Neuronal stem cell (in vitro differentiated cells): ENCODE measurements at regions not wholly inside any gene's neighbourhood (a gene's known extent, or its start where the extent isn't known, plus 50 kb on each side); places are given as distances from the start of the nearest gene placed in this dataset.

ENCODE experiments used
- DNase-seq: peaks from one replicate; pipeline ENCODE4 v3.0.0-alpha.2; 2013; ENCODE audit warnings: low spot score
- H2AFZ ChIP-seq: one replicate; pipeline ENCODE4 v1.6.1; 2013; ENCODE audit warnings: mild to moderate bottlenecking, low read length, inconsistent platforms
- H2AK5ac ChIP-seq: 2 replicates; pipeline ENCODE4 v1.6.1; 2013; ENCODE audit warnings: low read depth, mild to moderate bottlenecking, inconsistent platforms, low read length, moderate library complexity, mixed read lengths
- H2BK120ac ChIP-seq: 2 replicates; pipeline ENCODE4 v1.6.1; 2013; ENCODE audit warnings: low read depth, mild to moderate bottlenecking, inconsistent platforms, low read length, moderate library complexity, mixed read lengths
- H2BK12ac ChIP-seq: one replicate; pipeline ENCODE4 v1.6.1; 2013; ENCODE audit warnings: low read length, inconsistent platforms
- H2BK15ac ChIP-seq: 2 replicates; pipeline ENCODE4 v1.6.1; 2013; ENCODE audit warnings: mild to moderate bottlenecking, low read length, inconsistent platforms, mixed read lengths
- H2BK5ac ChIP-seq: one replicate; pipeline ENCODE4 v1.6.1; 2013; ENCODE audit warnings: inconsistent platforms, mild to moderate bottlenecking, low read length, moderate library complexity
- H3K14ac ChIP-seq: one replicate; pipeline ENCODE4 v1.6.1; 2013; ENCODE audit warnings: low read length, inconsistent platforms
- H3K18ac ChIP-seq: 2 replicates; pipeline ENCODE4 v1.6.1; 2013; ENCODE audit warnings: low read length, inconsistent platforms
- H3K23ac ChIP-seq: 2 replicates; pipeline ENCODE4 v1.6.1; 2013; ENCODE audit warnings: low read depth, mild to moderate bottlenecking, mixed read lengths, low read length, inconsistent platforms; ENCODE audit not compliant: poor library complexity
- H3K27ac ChIP-seq: replicated peaks from 3 replicates; pipeline ENCODE4 v1.5.1; 2013; ENCODE audit warnings: low read length, inconsistent platforms
- H3K27me3 ChIP-seq, 3 experiments: 2 replicates each; pipeline ENCODE4 v1.6.1; 2013; ENCODE audit warnings: low read length in 3 of 3, mild to moderate bottlenecking in 2 of 3, inconsistent platforms in 1 of 3, low read depth in 1 of 3, mixed read lengths in 1 of 3, moderate library complexity in 1 of 3; ENCODE audit not compliant: control insufficient read depth in 3 of 3, insufficient read depth in 3 of 3
- H3K36me3 ChIP-seq, 2 donors: replicated peaks in 1 of 2; 2 replicates each; pipeline ENCODE4 v1.6.1; 2013; ENCODE audit warnings: low read length in 2 of 2; ENCODE audit not compliant: control insufficient read depth in 2 of 2, insufficient read depth in 2 of 2
- H3K4ac ChIP-seq: 2 replicates; pipeline ENCODE4 v1.6.1; 2013; ENCODE audit warnings: inconsistent platforms, mild to moderate bottlenecking, low read length, moderate library complexity
- H3K4me1 ChIP-seq, 2 donors: 1 replicate in 1 of 2; 2 replicates in 1 of 2; pipeline ENCODE4 v1.6.1; 2013; ENCODE audit warnings: low read length in 2 of 2, low read depth in 1 of 2; ENCODE audit not compliant: control insufficient read depth in 2 of 2, insufficient read depth in 1 of 2
- H3K4me2 ChIP-seq: one replicate; pipeline ENCODE4 v1.6.1; 2013; ENCODE audit warnings: mild to moderate bottlenecking, low read length, inconsistent platforms; ENCODE audit not compliant: insufficient read depth, poor library complexity, severe bottlenecking
- H3K4me3 ChIP-seq, 2 donors: 2 replicates each; pipeline ENCODE4 v1.5.1; 2013; ENCODE audit warnings: low read length in 2 of 2, mild to moderate bottlenecking in 2 of 2, inconsistent platforms in 1 of 2, moderate library complexity in 1 of 2
- H3K79me1 ChIP-seq: one replicate; pipeline ENCODE4 v1.6.1; 2013; ENCODE audit warnings: low read depth, mild to moderate bottlenecking, inconsistent platforms, low read length, moderate library complexity
- H3K9ac ChIP-seq: one replicate; pipeline ENCODE4 v1.6.1; 2013; ENCODE audit warnings: mild to moderate bottlenecking, low read depth, low read length, inconsistent platforms; ENCODE audit not compliant: poor library complexity
- H3K9me3 ChIP-seq, 2 donors: replicated peaks in 1 of 2; 2 replicates each; pipeline versions ENCODE3 to v1.6.1; 2013; ENCODE audit warnings: low read length in 2 of 2, mild to moderate bottlenecking in 2 of 2, inconsistent platforms in 1 of 2, low read depth in 1 of 2, mixed read lengths in 1 of 2, moderate library complexity in 1 of 2; ENCODE audit not compliant: control insufficient read depth in 2 of 2, insufficient read depth in 1 of 2
- H4K8ac ChIP-seq: one replicate; pipeline ENCODE4 v1.6.1; 2013; ENCODE audit warnings: low read depth, mild to moderate bottlenecking, inconsistent platforms, low read length, moderate library complexity
- H4K91ac ChIP-seq: one replicate; pipeline ENCODE4 v1.6.1; 2013; ENCODE audit warnings: low read length, low read depth, mild to moderate bottlenecking, inconsistent platforms; ENCODE audit not compliant: poor library complexity
- WGBS, 2 donors: extraction: QIAGEN DNeasy Blood & Tissue Kit; methylation state at CpG; one replicate each; pipeline ENCODE4 v1.1.7; 2013; ENCODE audit warnings: missing lambda C conversion rate in 2 of 2, mixed read lengths in 1 of 2; ENCODE audit not compliant: insufficient read length in 2 of 2, insufficient replicate concordance in 1 of 2; ENCODE audit errors: extremely low coverage in 2 of 2; 5-methylcytosine and 5-hydroxymethylcytosine counted together

DNA sequence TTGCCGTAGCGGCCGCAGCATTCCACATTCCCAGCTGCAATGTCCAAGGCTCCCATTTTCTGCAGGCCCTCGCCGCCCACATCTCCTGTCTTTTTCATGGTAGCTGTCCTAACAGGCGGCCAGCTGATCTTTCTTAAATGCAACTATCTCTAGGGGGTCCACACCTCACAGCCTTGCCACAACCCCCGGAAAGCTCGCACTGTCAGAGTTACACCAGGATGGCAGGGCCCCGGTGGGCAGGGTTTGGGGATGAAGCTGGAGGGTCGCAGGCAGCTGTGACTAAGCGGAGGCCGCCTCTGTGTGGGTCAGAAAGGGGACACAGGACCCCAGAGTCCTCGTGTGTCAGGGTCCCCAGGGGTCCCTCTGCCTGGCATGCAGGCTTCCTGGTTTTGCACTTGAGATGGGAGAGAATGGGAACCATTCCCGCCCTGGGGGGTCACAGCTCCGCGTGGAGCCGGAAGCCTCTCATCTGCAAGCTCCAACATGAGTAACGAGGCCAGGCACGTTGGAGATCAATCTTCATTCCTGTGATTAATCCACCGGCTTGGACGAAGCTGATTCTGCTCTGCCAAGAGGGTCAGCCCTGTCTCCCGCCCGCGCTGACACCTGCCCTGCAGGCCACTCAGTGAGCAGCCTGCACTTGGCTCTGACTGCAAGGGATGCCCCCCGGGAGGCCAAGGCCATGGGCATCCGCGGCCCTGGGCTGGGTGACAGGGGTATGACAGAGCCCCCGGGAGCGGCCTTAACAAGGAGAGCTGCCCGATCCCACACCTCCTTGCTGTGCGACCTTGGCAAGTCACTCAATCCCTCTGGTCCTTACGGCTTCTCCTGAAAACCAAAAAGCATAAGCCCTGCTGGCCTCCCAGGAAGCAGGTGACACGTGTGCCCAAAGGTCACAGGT, 97.9 kb downstream of the ADRA2C start:
- peaks cover 0 to 17% of the 10 kb centered on the region in 2 donors for H3K4me1 ChIP-seq
- H2BK12ac ChIP-seq: peak overlapping the region; percentile 73

DNA sequence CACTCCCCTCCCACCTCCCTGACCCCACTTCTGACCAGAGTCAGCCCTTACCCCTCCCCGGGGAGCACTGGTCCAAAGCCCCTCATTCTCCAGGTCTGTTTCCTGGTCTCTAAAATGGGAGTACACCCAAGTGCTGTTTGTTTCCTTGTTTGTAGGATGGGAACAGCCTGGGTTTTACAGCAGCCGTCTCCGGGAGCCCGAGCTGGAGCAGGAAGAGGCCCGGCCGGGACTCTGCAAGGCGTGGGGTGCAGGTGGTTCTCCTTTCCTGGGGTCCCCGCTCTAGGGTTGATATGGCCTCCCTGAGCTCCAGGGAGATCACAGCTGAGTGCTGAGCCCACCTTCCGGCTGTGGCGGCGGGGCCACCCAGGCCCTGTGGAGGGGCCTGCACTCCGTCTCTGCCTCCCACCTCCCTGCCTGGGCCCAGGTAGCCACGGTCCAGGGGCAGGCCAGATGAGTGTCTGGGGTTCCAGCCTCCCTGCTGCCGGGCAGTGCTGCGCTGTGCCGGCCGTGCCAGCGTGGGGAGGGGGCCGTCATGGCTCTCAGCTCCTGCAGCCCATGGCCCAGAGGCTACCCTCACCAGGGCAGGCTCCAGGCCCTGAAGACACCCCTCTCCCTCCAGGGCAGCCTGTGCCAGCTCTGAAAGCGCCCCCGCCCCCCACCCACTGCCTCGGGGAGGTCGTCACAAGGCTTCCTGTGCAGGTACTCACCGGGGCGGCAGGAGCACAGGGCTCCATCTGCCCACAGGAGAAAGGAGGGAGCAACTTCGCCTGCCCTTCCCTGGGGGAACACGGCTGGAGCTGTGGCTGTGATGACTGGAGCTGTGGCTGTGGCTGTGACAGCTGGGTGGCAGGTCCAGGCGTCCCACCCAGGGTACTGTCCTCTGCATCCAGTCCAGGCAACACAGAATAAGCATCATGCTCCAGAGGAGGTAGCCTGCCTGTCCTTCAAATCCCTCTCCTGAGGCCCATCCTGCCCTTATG, 98.8 kb downstream of the ADRA2C start:
- Histone ChIP-seq H2BK120ac (no peak overlapping the region), H3K27me3 (peaks cover 0 to 53% (median 6%) of the 10 kb centered on the region in 3 experiments)

More for the DNA sequence above, 97.9 kb downstream of the ADRA2C start:
- Histone ChIP-seq H3K4me2 (no peak overlapping the region), H3K9ac (no peak overlapping the region), H2BK15ac (no peak overlapping the region), H4K91ac (no peak overlapping the region), H3K79me1 (no peaks in the 10 kb centered on the region), H2AFZ (no peak overlapping the region), H3K4ac (no peak overlapping the region), H2BK120ac (peak overlapping the region; percentile 4), H2AK5ac (peak overlapping the region; percentile 87), H3K23ac (no peak overlapping the region), H3K14ac (no peak overlapping the region), H3K27ac (no peak overlapping the region), H3K4me3 (no peak overlapping the region), H3K27me3 (peaks cover 0 to 45% (median 0%) of the 10 kb centered on the region in 3 experiments), H3K18ac (peak overlapping the region; percentile 9), H2BK5ac (no peak overlapping the region), H3K36me3 (no peaks in the 10 kb centered on the region), H4K8ac (no peak overlapping the region), H3K9me3 (peaks cover 0 to 2% of the 10 kb centered on the region in 2 donors)
- no CpG with 5 or more reads among the region's 33 CpGs for WGBS, 2 donors
- no peak for DNase-seq

DNA sequence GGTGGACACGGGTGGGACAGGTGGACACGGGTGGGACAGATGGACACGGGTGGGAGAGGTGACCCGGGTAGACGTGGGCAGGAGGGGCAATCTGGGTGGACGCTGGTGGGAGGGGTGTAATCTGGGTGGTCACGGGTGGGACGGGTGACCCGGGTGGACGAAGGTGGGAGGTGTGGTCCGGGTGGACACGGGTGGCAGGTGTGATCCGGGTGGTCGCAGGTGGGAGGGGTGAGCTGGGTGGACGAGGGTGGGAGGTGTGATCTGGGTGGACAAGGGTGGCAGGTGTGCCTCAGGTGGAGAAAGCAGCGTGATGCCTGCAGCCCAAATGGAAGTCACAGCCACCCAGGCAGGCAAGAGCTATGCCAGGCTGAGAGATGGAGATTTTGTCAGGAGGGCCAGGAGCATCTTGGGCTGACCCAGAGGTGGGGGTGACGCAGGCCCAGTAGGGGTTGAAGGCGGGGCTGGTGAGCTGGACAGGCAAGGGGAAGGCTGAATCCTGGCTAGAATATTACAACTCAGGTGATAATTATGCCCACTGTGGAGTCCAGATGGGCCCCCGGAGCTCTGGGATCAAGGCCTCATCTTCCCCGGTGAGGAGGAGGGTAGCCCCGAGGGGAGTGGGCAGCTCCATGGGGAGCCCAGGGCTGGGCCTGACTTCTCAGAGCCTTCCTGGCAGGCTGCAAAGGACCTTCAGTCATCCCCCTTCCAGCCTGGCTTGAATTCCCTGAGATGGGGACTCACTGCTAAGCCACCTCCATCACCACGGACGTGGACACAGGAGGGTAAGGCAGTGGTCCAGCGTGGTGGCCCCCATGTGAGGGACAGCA, 100.0 kb downstream of the ADRA2C start:
- H3K23ac ChIP-seq: peak overlapping the region; percentile 62
- H3K4ac ChIP-seq: no peak overlapping the region
- peak overlapping the region; percentile 17 for H3K14ac ChIP-seq
- H3K9me3 ChIP-seq: peaks cover 0 to 2% of the 10 kb centered on the region in 2 donors
- no peak overlapping the region for H2AFZ ChIP-seq
- H3K4me1 ChIP-seq: peaks cover 0 to 21% of the 10 kb centered on the region in 2 donors
- peaks cover 2% of the 10 kb centered on the region for H3K79me1 ChIP-seq
- no peak overlapping the region for H3K27ac ChIP-seq
- H3K9ac ChIP-seq: peak overlapping the region; percentile 9
- H2AK5ac ChIP-seq: peak overlapping the region; percentile 76
- H3K18ac ChIP-seq: peak overlapping the region; percentile 62
- peaks cover 3 to 65% (median 16%) of the 10 kb centered on the region in 3 experiments for H3K27me3 ChIP-seq
- DNase-seq: no peak
- H2BK12ac ChIP-seq: no peak overlapping the region
- no peaks in the 10 kb centered on the region for H3K36me3 ChIP-seq
- peak overlapping the region; percentile 38 for H2BK15ac ChIP-seq
- no peak overlapping the region for H3K4me2 ChIP-seq
- peak overlapping the region; percentile 55 for H2BK5ac ChIP-seq
- H4K8ac ChIP-seq: no peak overlapping the region
- H4K91ac ChIP-seq: no peak overlapping the region
- peak overlapping the region; percentile 10 for H2BK120ac ChIP-seq
- no CpG with 5 or more reads among the region's 24 CpGs for WGBS, 2 donors
- H3K4me3 ChIP-seq: no peak overlapping the region

More for the DNA sequence above, 98.8 kb downstream of the ADRA2C start:
- no peak overlapping the region for H2BK5ac ChIP-seq
- DNase-seq: no peak
- H3K4me2 ChIP-seq: no peak overlapping the region
- no CpG with 5 or more reads among the region's 28 CpGs for WGBS, 2 donors
- H3K4me1 ChIP-seq: peaks cover 0 to 17% of the 10 kb centered on the region in 2 donors
- no peak overlapping the region for H3K9ac ChIP-seq
- peaks cover 2% of the 10 kb centered on the region for H3K79me1 ChIP-seq
- H4K91ac ChIP-seq: no peak overlapping the region
- no peak overlapping the region for H2AFZ ChIP-seq
- peak overlapping the region; percentile 30 for H3K4ac ChIP-seq
- peak overlapping the region; percentile 22 for H3K23ac ChIP-seq
- peak overlapping the region; percentile 86 for H2BK15ac ChIP-seq
- no peak overlapping the region for H3K4me3 ChIP-seq
- no peak overlapping the region for H3K14ac ChIP-seq
- H3K18ac ChIP-seq: peak overlapping the region; percentile 85
- peaks cover 0 to 2% of the 10 kb centered on the region in 2 donors for H3K9me3 ChIP-seq
- peak overlapping the region; percentile 78 for H2BK12ac ChIP-seq
- H3K36me3 ChIP-seq: no peaks in the 10 kb centered on the region
- H3K27ac ChIP-seq: no peak overlapping the region
- peak overlapping the region; percentile 87 for H2AK5ac ChIP-seq
- H4K8ac ChIP-seq: no peak overlapping the region
